K562 (cell line): ENCODE measurements at regions not wholly inside any gene's neighbourhood (a gene's known extent, or its start where the extent isn't known, plus 50 kb on each side); places are given as distances from the start of the nearest gene placed in this dataset.

ENCODE experiments used
- EP300 ChIP-seq: IDR thresholded peaks from 2 replicates; pipeline ENCODE4 v1.6.1; 2012; ENCODE audit warnings: low read length, improper control_type of control experiment
- JUNB ChIP-seq: fragments of 450-650 bp; formaldehyde crosslinking; conservative IDR thresholded peaks from 2 replicates; pipeline ENCODE4 v1.4.0; 2020; ENCODE audit warnings: mild to moderate bottlenecking
- KDM1A ChIP-seq, 2 experiments: fragments of 450-650 bp; IDR thresholded peaks; 2 replicates each; pipeline ENCODE4 v1.6.1; 2016; ENCODE audit warnings: mild to moderate bottlenecking in 2 of 2
- MXI1 ChIP-seq: IDR thresholded peaks from 2 replicates; pipeline ENCODE4 v1.6.1; 2011; ENCODE audit warnings: low read depth, mild to moderate bottlenecking, improper control_type of control experiment, low read length
- MYC ChIP-seq, 2 experiments: fragments of 250-450 bp in 1 of 2; sonication (Bioruptor Pico) in 1 of 2; IDR thresholded peaks; 2 replicates each; pipeline versions ENCODE4 v1.5.1 to v1.6.1; 2012 to 2021; ENCODE audit warnings: low read depth in 2 of 2, borderline replicate concordance in 1 of 2, improper control_type of control experiment in 1 of 2, low read length in 1 of 2, mild to moderate bottlenecking in 1 of 2, moderate library complexity in 1 of 2
- ZBTB8A ChIP-seq: fragments of 450-650 bp; IDR thresholded peaks from 2 replicates; pipeline ENCODE4 v1.6.1; 2018; ENCODE audit warnings: mild to moderate bottlenecking, moderate library complexity; ENCODE audit not compliant: partially characterized antibody
- ZC3H11A ChIP-seq: IDR thresholded peaks from 2 replicates; pipeline ENCODE4 v1.6.1; 2012; ENCODE audit warnings: low read depth, low read length, improper control_type of control experiment
- TF ChIP-seq, protein P1 (sequence below): sonication (generic); formaldehyde crosslinking; IDR thresholded peaks from 2 replicates; pipeline ENCODE4 v1.8.0; 2022; ENCODE audit warnings: mild to moderate bottlenecking, missing genetic modification reagents
- TF ChIP-seq, protein P2 (sequence below), 3 experiments: IDR thresholded peaks in 2 of 3; conservative IDR thresholded peaks in 1 of 3; 2 replicates each; pipeline ENCODE4 v1.5.1; 2011 to 2012; ENCODE audit warnings: low read length in 3 of 3, mild to moderate bottlenecking in 3 of 3, control low read depth in 2 of 3, improper control_type of control experiment in 1 of 3, inconsistent platforms in 1 of 3, low read depth in 1 of 3, mixed read lengths in 1 of 3, moderate library complexity in 1 of 3; ENCODE audit not compliant: insufficient read depth in 2 of 3
- TF ChIP-seq, protein P3 (sequence below): sonication (generic); formaldehyde crosslinking; IDR thresholded peaks from 2 replicates; pipeline ENCODE4 v1.8.0; 2022; ENCODE audit warnings: missing genetic modification reagents, mild to moderate bottlenecking, borderline replicate concordance

DNA sequence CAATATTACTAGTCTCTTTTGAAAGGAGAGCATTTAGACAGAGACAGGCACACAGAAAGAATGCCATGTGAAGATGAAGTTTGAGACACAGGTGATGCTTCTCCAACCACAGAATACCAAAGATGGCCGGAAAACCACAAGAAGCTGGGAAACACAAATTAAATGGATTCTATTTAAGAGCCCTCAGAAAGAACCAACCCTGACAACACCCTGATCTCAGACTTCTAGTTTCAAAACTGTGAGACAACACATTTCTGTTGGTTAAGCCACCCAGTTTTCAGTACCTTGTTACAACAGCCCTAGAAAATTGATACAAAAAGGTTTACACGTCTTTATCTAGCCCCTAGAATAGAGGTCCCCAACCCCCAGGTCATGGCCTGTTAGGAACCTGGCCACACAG is 79.8 kb upstream of the CCNG1 start:
- TF ChIP-seq, protein P1, sequence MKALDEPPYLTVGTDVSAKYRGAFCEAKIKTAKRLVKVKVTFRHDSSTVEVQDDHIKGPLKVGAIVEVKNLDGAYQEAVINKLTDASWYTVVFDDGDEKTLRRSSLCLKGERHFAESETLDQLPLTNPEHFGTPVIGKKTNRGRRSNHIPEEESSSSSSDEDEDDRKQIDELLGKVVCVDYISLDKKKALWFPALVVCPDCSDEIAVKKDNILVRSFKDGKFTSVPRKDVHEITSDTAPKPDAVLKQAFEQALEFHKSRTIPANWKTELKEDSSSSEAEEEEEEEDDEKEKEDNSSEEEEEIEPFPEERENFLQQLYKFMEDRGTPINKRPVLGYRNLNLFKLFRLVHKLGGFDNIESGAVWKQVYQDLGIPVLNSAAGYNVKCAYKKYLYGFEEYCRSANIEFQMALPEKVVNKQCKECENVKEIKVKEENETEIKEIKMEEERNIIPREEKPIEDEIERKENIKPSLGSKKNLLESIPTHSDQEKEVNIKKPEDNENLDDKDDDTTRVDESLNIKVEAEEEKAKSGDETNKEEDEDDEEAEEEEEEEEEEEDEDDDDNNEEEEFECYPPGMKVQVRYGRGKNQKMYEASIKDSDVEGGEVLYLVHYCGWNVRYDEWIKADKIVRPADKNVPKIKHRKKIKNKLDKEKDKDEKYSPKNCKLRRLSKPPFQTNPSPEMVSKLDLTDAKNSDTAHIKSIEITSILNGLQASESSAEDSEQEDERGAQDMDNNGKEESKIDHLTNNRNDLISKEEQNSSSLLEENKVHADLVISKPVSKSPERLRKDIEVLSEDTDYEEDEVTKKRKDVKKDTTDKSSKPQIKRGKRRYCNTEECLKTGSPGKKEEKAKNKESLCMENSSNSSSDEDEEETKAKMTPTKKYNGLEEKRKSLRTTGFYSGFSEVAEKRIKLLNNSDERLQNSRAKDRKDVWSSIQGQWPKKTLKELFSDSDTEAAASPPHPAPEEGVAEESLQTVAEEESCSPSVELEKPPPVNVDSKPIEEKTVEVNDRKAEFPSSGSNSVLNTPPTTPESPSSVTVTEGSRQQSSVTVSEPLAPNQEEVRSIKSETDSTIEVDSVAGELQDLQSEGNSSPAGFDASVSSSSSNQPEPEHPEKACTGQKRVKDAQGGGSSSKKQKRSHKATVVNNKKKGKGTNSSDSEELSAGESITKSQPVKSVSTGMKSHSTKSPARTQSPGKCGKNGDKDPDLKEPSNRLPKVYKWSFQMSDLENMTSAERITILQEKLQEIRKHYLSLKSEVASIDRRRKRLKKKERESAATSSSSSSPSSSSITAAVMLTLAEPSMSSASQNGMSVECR (CRISPR knock-in tag): no peak
- TF ChIP-seq, protein P2, sequence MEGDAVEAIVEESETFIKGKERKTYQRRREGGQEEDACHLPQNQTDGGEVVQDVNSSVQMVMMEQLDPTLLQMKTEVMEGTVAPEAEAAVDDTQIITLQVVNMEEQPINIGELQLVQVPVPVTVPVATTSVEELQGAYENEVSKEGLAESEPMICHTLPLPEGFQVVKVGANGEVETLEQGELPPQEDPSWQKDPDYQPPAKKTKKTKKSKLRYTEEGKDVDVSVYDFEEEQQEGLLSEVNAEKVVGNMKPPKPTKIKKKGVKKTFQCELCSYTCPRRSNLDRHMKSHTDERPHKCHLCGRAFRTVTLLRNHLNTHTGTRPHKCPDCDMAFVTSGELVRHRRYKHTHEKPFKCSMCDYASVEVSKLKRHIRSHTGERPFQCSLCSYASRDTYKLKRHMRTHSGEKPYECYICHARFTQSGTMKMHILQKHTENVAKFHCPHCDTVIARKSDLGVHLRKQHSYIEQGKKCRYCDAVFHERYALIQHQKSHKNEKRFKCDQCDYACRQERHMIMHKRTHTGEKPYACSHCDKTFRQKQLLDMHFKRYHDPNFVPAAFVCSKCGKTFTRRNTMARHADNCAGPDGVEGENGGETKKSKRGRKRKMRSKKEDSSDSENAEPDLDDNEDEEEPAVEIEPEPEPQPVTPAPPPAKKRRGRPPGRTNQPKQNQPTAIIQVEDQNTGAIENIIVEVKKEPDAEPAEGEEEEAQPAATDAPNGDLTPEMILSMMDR (IDR thresholded peaks at IDR 0.05 in 2 of 3, conservative IDR thresholded peaks at IDR 0.05 in 1 of 3; ENCODE audit: insufficient read depth in 2 of 3, low read depth in 1 of 3, low read length in 3 of 3): no peak
- no peak for TF ChIP-seq ZBTB8A
- TF ChIP-seq ZC3H11A: no peak
- TF ChIP-seq, protein P3, sequence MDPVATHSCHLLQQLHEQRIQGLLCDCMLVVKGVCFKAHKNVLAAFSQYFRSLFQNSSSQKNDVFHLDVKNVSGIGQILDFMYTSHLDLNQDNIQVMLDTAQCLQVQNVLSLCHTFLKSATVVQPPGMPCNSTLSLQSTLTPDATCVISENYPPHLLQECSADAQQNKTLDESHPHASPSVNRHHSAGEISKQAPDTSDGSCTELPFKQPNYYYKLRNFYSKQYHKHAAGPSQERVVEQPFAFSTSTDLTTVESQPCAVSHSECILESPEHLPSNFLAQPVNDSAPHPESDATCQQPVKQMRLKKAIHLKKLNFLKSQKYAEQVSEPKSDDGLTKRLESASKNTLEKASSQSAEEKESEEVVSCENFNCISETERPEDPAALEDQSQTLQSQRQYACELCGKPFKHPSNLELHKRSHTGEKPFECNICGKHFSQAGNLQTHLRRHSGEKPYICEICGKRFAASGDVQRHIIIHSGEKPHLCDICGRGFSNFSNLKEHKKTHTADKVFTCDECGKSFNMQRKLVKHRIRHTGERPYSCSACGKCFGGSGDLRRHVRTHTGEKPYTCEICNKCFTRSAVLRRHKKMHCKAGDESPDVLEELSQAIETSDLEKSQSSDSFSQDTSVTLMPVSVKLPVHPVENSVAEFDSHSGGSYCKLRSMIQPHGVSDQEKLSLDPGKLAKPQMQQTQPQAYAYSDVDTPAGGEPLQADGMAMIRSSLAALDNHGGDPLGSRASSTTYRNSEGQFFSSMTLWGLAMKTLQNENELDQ (CRISPR knock-in tag): no peak
- no peak for TF ChIP-seq EP300
- TF ChIP-seq JUNB (CRISPR knock-in tag): no peak
- no peak for TF ChIP-seq MYC (IDR thresholded peaks at IDR 0.05; ENCODE audit: low read depth, low read length)
- TF ChIP-seq MYC (CRISPR knock-in tag; IDR thresholded peaks at IDR 0.05; ENCODE audit: borderline replicate concordance, low read depth): no peak
- no peak for TF ChIP-seq MXI1
- no peak for TF ChIP-seq KDM1A (IDR thresholded peaks at IDR 0.05)
